PC-9 (cell line): ENCODE measurements at regions not wholly inside any gene's neighbourhood (a gene's known extent, or its start where the extent isn't known, plus 50 kb on each side); places are given as distances from the start of the nearest gene placed in this dataset.

ENCODE experiments used
- EZH2 ChIP-seq: fragments of 200-600 bp; sonication (generic); IDR thresholded peaks from 2 replicates; pipeline ENCODE4 v1.8.0; 2017; ENCODE audit warnings: antibody characterized with exemption, low read depth
- TF ChIP-seq, protein P1 (sequence below): fragments of 200-600 bp; sonication (generic); conservative IDR thresholded peaks from 2 replicates; pipeline ENCODE4 v1.6.1; 2017; ENCODE audit warnings: mixed run types, antibody characterized with exemption, mild to moderate bottlenecking, moderate library complexity

DNA sequence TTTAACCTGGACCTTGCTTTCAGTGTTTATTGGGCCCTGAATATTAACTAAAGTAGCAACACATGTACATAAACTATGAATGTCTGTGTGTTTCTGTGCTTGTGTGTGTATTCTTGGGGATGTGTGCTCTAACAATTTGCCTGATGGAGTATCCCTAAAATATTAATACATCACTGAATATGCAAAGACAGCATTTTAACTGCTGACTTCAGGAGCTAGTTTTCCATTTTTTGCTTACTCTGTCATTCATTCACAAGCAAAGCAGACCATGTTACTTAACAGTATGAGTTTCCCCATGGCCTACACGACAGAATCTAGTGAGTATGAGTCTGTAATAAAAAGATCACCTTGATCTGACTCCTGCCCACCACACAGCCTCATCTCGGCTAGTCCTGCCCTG, 402.8 kb downstream of the BCAT1 start:
- TF ChIP-seq, protein P1, sequence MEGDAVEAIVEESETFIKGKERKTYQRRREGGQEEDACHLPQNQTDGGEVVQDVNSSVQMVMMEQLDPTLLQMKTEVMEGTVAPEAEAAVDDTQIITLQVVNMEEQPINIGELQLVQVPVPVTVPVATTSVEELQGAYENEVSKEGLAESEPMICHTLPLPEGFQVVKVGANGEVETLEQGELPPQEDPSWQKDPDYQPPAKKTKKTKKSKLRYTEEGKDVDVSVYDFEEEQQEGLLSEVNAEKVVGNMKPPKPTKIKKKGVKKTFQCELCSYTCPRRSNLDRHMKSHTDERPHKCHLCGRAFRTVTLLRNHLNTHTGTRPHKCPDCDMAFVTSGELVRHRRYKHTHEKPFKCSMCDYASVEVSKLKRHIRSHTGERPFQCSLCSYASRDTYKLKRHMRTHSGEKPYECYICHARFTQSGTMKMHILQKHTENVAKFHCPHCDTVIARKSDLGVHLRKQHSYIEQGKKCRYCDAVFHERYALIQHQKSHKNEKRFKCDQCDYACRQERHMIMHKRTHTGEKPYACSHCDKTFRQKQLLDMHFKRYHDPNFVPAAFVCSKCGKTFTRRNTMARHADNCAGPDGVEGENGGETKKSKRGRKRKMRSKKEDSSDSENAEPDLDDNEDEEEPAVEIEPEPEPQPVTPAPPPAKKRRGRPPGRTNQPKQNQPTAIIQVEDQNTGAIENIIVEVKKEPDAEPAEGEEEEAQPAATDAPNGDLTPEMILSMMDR = no peak
- no peak for TF ChIP-seq EZH2
